Caco-2 (cell line): ENCODE measurements at regions not wholly inside any gene's neighbourhood (a gene's known extent, or its start where the extent isn't known, plus 50 kb on each side); places are given as distances from the start of the nearest gene placed in this dataset.

Experiments used
- BruUV-seq: library from RNA; stranded (reverse); fragments of 400-500 nt; replicated peaks from 2 replicates; lab custom pipeline; 2021; lab: Mats Ljungman, UMichigan
- CTCF ChIA-PET: fragments of 300-600 bp; sonication (Branson Sonifier 250); formaldehyde crosslinking; loops from one replicate; lab custom pipeline; 2022; ENCODE audit warnings: antibody characterized with exemption; lab: Charles Lee
- POLR2A ChIA-PET: fragments of 300-600 bp; sonication (Branson Sonifier 250); formaldehyde crosslinking; loops from one replicate; lab custom pipeline; 2022; ENCODE audit warnings: antibody characterized with exemption; lab: Charles Lee
- DNase-seq, 2 experiments: peaks; one replicate each; pipeline versions ENCODE4 v3.0.0 to v3.0.0-alpha.2; 2020 to 2022
- H3K27me3 ChIP-seq: replicated peaks from 2 replicates; pipeline ENCODE4 v1.6.0; 2011; ENCODE audit warnings: low read length; ENCODE audit not compliant: control insufficient read depth, insufficient read depth
- H3K36me3 ChIP-seq: 2 replicates; pipeline ENCODE4 v1.5.1; 2011; ENCODE audit warnings: low read length; ENCODE audit not compliant: control insufficient read depth, insufficient read depth
- H3K4me1 ChIP-seq: fragments of 250-450 bp; sonication (Bioruptor Pico); 2 replicates; pipeline ENCODE4 v1.5.1; 2020; ENCODE audit warnings: mild to moderate bottlenecking
- H3K4me3 ChIP-seq: 2 replicates; pipeline ENCODE4 v1.5.1; 2011; ENCODE audit warnings: low read depth, mild to moderate bottlenecking, control low read depth, low read length
- H3K9me3 ChIP-seq: fragments of 250-450 bp; sonication (Bioruptor Pico); 2 replicates; pipeline ENCODE4 v1.5.1; 2020; ENCODE audit warnings: mild to moderate bottlenecking, moderate library complexity
- H3K27ac Mint-ChIP-seq: one replicate; pipeline ENCODE4 v1.8.0; 2022; ENCODE audit warnings: mixed read lengths; ENCODE audit not compliant: unreplicated experiment
- H3K27me3 Mint-ChIP-seq: one replicate; pipeline ENCODE4 v1.8.0; 2022; ENCODE audit warnings: mixed read lengths; ENCODE audit not compliant: insufficient read depth, unreplicated experiment
- H3K36me3 Mint-ChIP-seq: one replicate; pipeline ENCODE4 v1.8.0; 2022; ENCODE audit warnings: mild to moderate bottlenecking, mixed read lengths; ENCODE audit not compliant: insufficient read depth, unreplicated experiment
- H3K4me1 Mint-ChIP-seq: one replicate; pipeline ENCODE4 v1.8.0; 2022; ENCODE audit warnings: low read depth, mixed read lengths; ENCODE audit not compliant: unreplicated experiment
- H3K4me3 Mint-ChIP-seq: one replicate; pipeline ENCODE4 v1.8.0; 2022; ENCODE audit warnings: mild to moderate bottlenecking, moderate library complexity, mixed read lengths; ENCODE audit not compliant: unreplicated experiment
- H3K9me3 Mint-ChIP-seq: one replicate; pipeline ENCODE4 v1.8.0; 2022; ENCODE audit warnings: mixed read lengths; ENCODE audit not compliant: unreplicated experiment
- CTCF ChIP-seq, 2 experiments: fragments of 200-600 bp in 1 of 2; IDR thresholded peaks; 1 replicate in 1 of 2; 2 replicates in 1 of 2; pipeline versions ENCODE4 v1.5.1 to v1.8.0; 2011 to 2022; ENCODE audit warnings: antibody characterized with exemption in 1 of 2, control low read depth in 1 of 2, inconsistent platforms in 1 of 2, low read depth in 1 of 2, low read length in 1 of 2, mild to moderate bottlenecking in 1 of 2, moderate library complexity in 1 of 2; ENCODE audit not compliant: insufficient read depth in 1 of 2, severe bottlenecking in 1 of 2, unreplicated experiment in 1 of 2
- intact Hi-C: fragments of 100-400 bp; cut with micrococcal nuclease; formaldehyde crosslinking; loops from one replicate; pipeline ENCODE4 v1.10.0; 2022; ENCODE audit not compliant: unreplicated experiment

- Mint-ChIP-seq H3K36me3 (no peaks in the 10 kb centered on the region), H3K4me3 (no peak overlapping the region), H3K27me3 (no peaks in the 10 kb centered on the region), H3K27ac (no peak overlapping the region), H3K9me3 (no peaks in the 10 kb centered on the region), H3K4me1 (no peaks in the 10 kb centered on the region)
- TF ChIP-seq CTCF (IDR thresholded peaks at IDR 0.05; ENCODE audit: insufficient read depth in 1 of 2, low read depth in 1 of 2, low read length in 1 of 2, severe bottlenecking in 1 of 2, unreplicated experiment in 1 of 2): no peak
- intact Hi-C loops: no loop called here
- POLR2A ChIA-PET: no interaction called here
- Histone ChIP-seq H3K4me3 (no peak overlapping the region), H3K27me3 (no peaks in the 10 kb centered on the region), H3K36me3 (no peaks in the 10 kb centered on the region), H3K4me1 (no peaks in the 10 kb centered on the region), H3K9me3 (no peaks in the 10 kb centered on the region)
- no peak for DNase-seq
- BruUV-seq: no TSS peak
- CTCF ChIA-PET: no interaction called here
Measured at GRCh38 chr13:64925727-64926126, 2304.4 kb downstream of the PCDH9 start.

- no peaks in the 10 kb centered on the region for H3K36me3 ChIP-seq
- no TSS peak for BruUV-seq
- no peak for TF ChIP-seq CTCF (IDR thresholded peaks at IDR 0.05; ENCODE audit: insufficient read depth in 1 of 2, low read depth in 1 of 2, low read length in 1 of 2, severe bottlenecking in 1 of 2, unreplicated experiment in 1 of 2)
- no peaks in the 10 kb centered on the region for H3K4me1 ChIP-seq
- no peak overlapping the region for H3K27ac Mint-ChIP-seq
- ChIA-PET POLR2A (no interaction called here), CTCF (no interaction called here)
- H3K36me3 Mint-ChIP-seq: no peaks in the 10 kb centered on the region
- DNase-seq: peak in 1 of 2 experiments; percentile 32
- H3K4me3 ChIP-seq: no peak overlapping the region
- no peaks in the 10 kb centered on the region for H3K9me3 ChIP-seq
- no peaks in the 10 kb centered on the region for H3K27me3 Mint-ChIP-seq
- no peak overlapping the region for H3K4me3 Mint-ChIP-seq
- no peaks in the 10 kb centered on the region for H3K27me3 ChIP-seq
- intact Hi-C loops: no loop called here
- H3K4me1 Mint-ChIP-seq: no peaks in the 10 kb centered on the region
- no peaks in the 10 kb centered on the region for H3K9me3 Mint-ChIP-seq
Measured at GRCh38 chr13:64925284-64925683, 2304.9 kb downstream of the PCDH9 start.

GRCh38 chr13:64924401-64924800 lies 2305.7 kb downstream of the PCDH9 start:
- Mint-ChIP-seq H3K4me1 (no peaks in the 10 kb centered on the region), H3K9me3 (no peaks in the 10 kb centered on the region), H3K27ac (no peak overlapping the region), H3K27me3 (no peaks in the 10 kb centered on the region), H3K36me3 (no peaks in the 10 kb centered on the region), H3K4me3 (no peak overlapping the region)
- ChIA-PET CTCF (no interaction called here), POLR2A (no interaction called here)
- no peak for TF ChIP-seq CTCF (IDR thresholded peaks at IDR 0.05; ENCODE audit: insufficient read depth in 1 of 2, low read depth in 1 of 2, low read length in 1 of 2, severe bottlenecking in 1 of 2, unreplicated experiment in 1 of 2)
- BruUV-seq: no TSS peak
- Histone ChIP-seq H3K9me3 (no peaks in the 10 kb centered on the region), H3K36me3 (no peaks in the 10 kb centered on the region), H3K4me3 (no peak overlapping the region), H3K27me3 (no peaks in the 10 kb centered on the region), H3K4me1 (no peaks in the 10 kb centered on the region)
- intact Hi-C loops: no loop called here
- no peak for DNase-seq
